Upper lobe of right lung (tissue), 1 donor: ENCODE measurements at regions not wholly inside any gene's neighbourhood (a gene's known extent, or its start where the extent isn't known, plus 50 kb on each side); places are given as distances from the start of the nearest gene placed in this dataset.
"Not testable (repeated sequence)": the region's sequence is repeated elsewhere in the genome, so short reads cannot be mapped to it uniquely, and the experiment has no call there.

Experiments
- ATAC-seq: fragments of 200-7000 bp; cut with Tn5 transposase; one replicate; pipeline ENCODE4 v1.9.1; 2020; ENCODE audit warnings: mild to moderate bottlenecking, moderate library complexity
- DNase-seq: peaks from one replicate; pipeline ENCODE4 v3.0.0-alpha.2; 2020
- H3K27ac ChIP-seq: fragments of 200-600 bp; one replicate; pipeline ENCODE4 v1.8.0; 2022
- H3K27me3 ChIP-seq: fragments of 200-600 bp; one replicate; pipeline ENCODE4 v1.8.0; 2022; ENCODE audit warnings: mild to moderate bottlenecking
- H3K36me3 ChIP-seq: fragments of 200-600 bp; one replicate; pipeline ENCODE4 v1.8.0; 2022
- H3K4me1 ChIP-seq: fragments of 200-600 bp; one replicate; pipeline ENCODE4 v1.8.0; 2022
- H3K4me3 ChIP-seq: fragments of 200-600 bp; one replicate; pipeline ENCODE4 v1.8.0; 2022; ENCODE audit warnings: mild to moderate bottlenecking
- H3K9me3 ChIP-seq: fragments of 200-600 bp; one replicate; pipeline ENCODE4 v1.8.0; 2022
- CTCF ChIP-seq: fragments of 200-600 bp; IDR thresholded peaks from one replicate; pipeline ENCODE4 v1.8.0; 2022; ENCODE audit warnings: antibody characterized with exemption
- intact Hi-C: fragments of 100-400 bp; cut with DNase I; formaldehyde crosslinking; loops from one replicate; pipeline ENCODE4 v1.11.0; 2022
- donor health status: DM: no; HTN: yes; CAD: no; lungs with severe emphysema.

GRCh38 chr15:36029606-36030210 lies 483.7 kb upstream of the DPH6 start:
- DNase-seq = no peak
- no peak for TF ChIP-seq CTCF
- no peaks in the 10 kb centered on the region for H3K9me3 ChIP-seq
- H3K27me3 ChIP-seq = no peaks in the 10 kb centered on the region
- ATAC-seq = no peak
- H3K36me3 ChIP-seq = no peaks in the 10 kb centered on the region
- no peak overlapping the region for H3K27ac ChIP-seq
- intact Hi-C loops = no loop called here
- no peaks in the 10 kb centered on the region for H3K4me1 ChIP-seq
- H3K4me3 ChIP-seq = no peak overlapping the region

- no peak for ATAC-seq
- Histone ChIP-seq H3K36me3 (no peaks in the 10 kb centered on the region), H3K4me3 (no peak overlapping the region)
Measured at GRCh38 chr15:36039996-36040572, 494.1 kb upstream of the DPH6 start.

DNA sequence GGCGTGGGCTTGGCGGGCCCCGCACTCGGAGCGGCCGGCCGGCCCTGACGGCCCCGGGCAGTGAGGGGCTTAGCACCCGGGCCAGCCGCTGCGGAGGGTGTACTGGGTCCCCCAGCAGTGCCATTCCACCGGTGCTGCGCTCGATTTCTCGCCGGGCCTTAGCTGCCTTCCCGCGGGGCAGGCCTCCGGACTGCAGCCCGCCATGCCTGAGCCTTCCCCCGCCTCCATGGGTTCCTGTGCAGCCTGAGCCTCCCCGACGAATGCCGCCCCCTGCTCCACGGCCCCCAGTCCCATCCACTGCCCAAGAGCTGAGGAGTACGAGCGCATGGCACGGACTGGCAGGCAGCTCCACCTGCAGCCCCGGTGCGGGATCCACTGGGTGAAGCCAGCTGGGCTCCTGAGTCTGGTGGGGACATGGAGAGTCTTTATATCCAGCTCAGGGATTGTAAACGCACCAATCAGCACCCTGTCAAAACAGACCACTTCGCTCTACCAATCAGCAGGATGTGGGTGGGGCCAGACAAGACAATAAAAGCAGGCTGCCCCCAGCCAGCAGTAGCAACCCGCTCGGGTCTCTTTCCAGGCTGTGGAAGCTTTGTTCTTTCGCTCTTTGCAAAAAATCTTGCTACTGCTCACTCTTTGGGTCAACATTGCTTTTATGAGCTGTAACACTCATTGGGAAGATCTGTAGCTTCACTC lies 501.2 kb upstream of the DPH6 start:
- H3K4me3 ChIP-seq, H3K36me3 ChIP-seq, H3K27me3 ChIP-seq, ATAC-seq, DNase-seq, H3K9me3 ChIP-seq, H3K4me1 ChIP-seq, H3K27ac ChIP-seq, intact Hi-C loops: not testable (repeated sequence)

More at GRCh38 chr15:36039996-36040572, 494.1 kb upstream of the DPH6 start:
- H3K9me3 ChIP-seq = no peaks in the 10 kb centered on the region
- no peak for TF ChIP-seq CTCF
- H3K27me3 ChIP-seq = no peaks in the 10 kb centered on the region
- intact Hi-C loops = no loop called here
- no peak for DNase-seq
- H3K4me1 ChIP-seq = no peaks in the 10 kb centered on the region
- no peak overlapping the region for H3K27ac ChIP-seq

DNA sequence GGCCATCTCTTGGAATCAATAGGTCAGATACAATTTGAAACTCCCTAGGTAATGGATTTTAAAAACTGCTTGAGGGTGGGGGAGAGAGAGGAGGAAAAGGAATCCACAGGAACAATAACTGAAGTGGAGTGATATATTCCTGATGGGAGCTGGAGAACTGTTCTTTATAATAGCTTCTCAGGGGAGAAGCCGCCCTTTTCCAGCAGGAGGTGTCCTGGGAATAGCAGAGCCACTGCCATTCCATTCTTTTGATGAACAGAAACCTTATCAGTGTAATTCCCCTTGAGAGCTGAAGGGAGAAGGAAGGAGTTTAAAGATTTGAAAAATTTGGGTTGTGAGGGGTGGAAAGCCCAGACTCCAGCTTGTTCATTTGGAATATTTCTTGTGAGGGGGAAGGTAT lies 504.9 kb upstream of the DPH6 start:
- H3K36me3 ChIP-seq = no peaks in the 10 kb centered on the region
- no peak for DNase-seq
- H3K27ac ChIP-seq = no peak overlapping the region
- H3K4me3 ChIP-seq = no peak overlapping the region
- TF ChIP-seq CTCF = no peak
- intact Hi-C loops = no loop called here
- no peaks in the 10 kb centered on the region for H3K4me1 ChIP-seq
- H3K9me3 ChIP-seq = no peaks in the 10 kb centered on the region
- no peaks in the 10 kb centered on the region for H3K27me3 ChIP-seq
- ATAC-seq = no peak

DNA sequence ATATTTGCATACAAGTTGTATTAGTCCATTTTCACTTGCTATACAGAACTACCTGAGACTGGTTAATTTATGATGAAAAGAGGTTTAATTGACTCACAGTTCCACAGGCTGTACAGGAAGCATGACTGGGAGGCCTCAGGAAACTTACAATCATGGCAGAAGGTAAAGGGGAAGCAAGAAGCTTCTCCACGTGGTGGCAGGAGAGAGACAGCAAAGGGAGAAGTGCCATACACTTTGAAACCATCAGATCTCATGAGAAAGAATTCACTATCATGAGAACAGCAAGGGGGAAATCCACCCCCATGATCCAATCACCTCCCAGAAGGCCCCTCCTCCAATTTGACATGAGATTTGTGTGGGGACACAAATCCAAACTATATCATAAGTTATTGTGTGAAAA lies 506.7 kb upstream of the DPH6 start:
- intact Hi-C loops, DNase-seq, H3K4me3 ChIP-seq, H3K36me3 ChIP-seq, H3K4me1 ChIP-seq, H3K9me3 ChIP-seq, ATAC-seq, H3K27me3 ChIP-seq, H3K27ac ChIP-seq: not testable (repeated sequence)

DNA sequence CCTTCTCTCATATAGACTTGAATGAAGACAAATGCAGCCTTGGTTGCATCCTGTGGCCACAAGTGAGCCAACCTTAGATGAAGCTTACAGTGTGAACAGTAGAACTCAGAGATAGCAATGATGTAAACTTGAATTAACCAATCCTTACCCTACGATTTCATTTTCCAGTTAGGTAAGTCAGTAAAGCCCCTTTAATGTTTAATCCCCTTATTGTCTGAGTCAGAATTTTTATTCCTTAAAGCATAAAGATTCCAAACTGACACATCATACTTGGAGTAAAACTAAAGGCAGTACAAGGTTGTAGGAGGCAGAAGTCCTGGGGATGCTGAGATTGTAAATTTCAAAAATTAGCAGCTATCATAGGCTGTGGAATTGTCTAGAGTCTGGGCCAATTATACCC lies 507.8 kb upstream of the DPH6 start:
- no peak for TF ChIP-seq CTCF
- no peak overlapping the region for H3K4me3 ChIP-seq
- intact Hi-C loops = no loop called here
- H3K27me3 ChIP-seq = no peaks in the 10 kb centered on the region
- no peaks in the 10 kb centered on the region for H3K36me3 ChIP-seq
- no peak overlapping the region for H3K27ac ChIP-seq
- no peaks in the 10 kb centered on the region for H3K4me1 ChIP-seq
- H3K9me3 ChIP-seq = no peaks in the 10 kb centered on the region
- ATAC-seq (no peak), DNase-seq (no peak)
